Adrenal gland (tissue), 9 donors: ENCODE measurements at regions not wholly inside any gene's neighbourhood (a gene's known extent, or its start where the extent isn't known, plus 50 kb on each side); places are given as distances from the start of the nearest gene placed in this dataset.
A peak's percentile ranks its signal among the peaks of the same experiment; 100 is the strongest.

Experiments
- DNase-seq, 7 donors: peaks; one replicate each; pipeline ENCODE4 v3.0.0-alpha.2; 2019 to 2020
- H3K27ac ChIP-seq, 5 donors: fragments of 200-600 bp; sonication (generic) in 4 of 5; 1 replicate in 3 of 5; 2 replicates in 2 of 5; pipeline versions ENCODE4 v1.5.1 to v1.8.0; 2016 to 2020; ENCODE audit warnings: mild to moderate bottlenecking in 1 of 5
- H3K27me3 ChIP-seq: fragments of 200-600 bp; 2 replicates; pipeline ENCODE4 v1.8.0; 2021
- H3K36me3 ChIP-seq, 2 donors: fragments of 200-600 bp; replicated peaks in 1 of 2; 1 replicate in 1 of 2; 2 replicates in 1 of 2; pipeline versions ENCODE4 v1.5.1 to v1.8.0; 2018 to 2022
- H3K4me1 ChIP-seq, 2 donors: fragments of 200-600 bp; replicated peaks in 1 of 2; 1 replicate in 1 of 2; 2 replicates in 1 of 2; pipeline versions ENCODE4 v1.5.1 to v1.8.0; 2018 to 2021
- H3K4me3 ChIP-seq, 4 donors: fragments of 200-600 bp; sonication (generic) in 3 of 4; one replicate each; pipeline ENCODE4 v1.5.1; 2016 to 2018
- H3K9me3 ChIP-seq, 3 donors: fragments of 200-600 bp; sonication (generic) in 1 of 3; replicated peaks in 1 of 3; 1 replicate in 2 of 3; 2 replicates in 1 of 3; pipeline versions ENCODE4 v1.5.1 to v1.8.0; 2016 to 2021
- POLR2A ChIP-seq, 2 donors: fragments of 450-650 bp; IDR thresholded peaks; one replicate each; pipeline ENCODE4 v1.6.1; 2017; ENCODE audit warnings: antibody characterized with exemption in 2 of 2, mild to moderate bottlenecking in 2 of 2, moderate library complexity in 1 of 2
- WGBS, 4 donors: extraction: QIAGEN DNeasy Blood & Tissue Kit in 2 of 4; methylation state at CpG; one replicate each; pipeline versions ENCODE4 v1.1.5 to v1.1.7; 2013 to 2017; 5-methylcytosine and 5-hydroxymethylcytosine counted together
- intact Hi-C, 2 donors: fragments of 100-400 bp; cut with DNase I; formaldehyde crosslinking; loops; one replicate each; pipeline versions ENCODE4 v1.14.1 to v1.15.0; 2022 to 2023
- TF ChIP-seq, protein P1 (sequence below), 6 experiments: fragments of 450-650 bp in 4 of 6; fragments of 200-600 bp in 2 of 6; sonication (generic) in 1 of 6; IDR thresholded peaks; 1 replicate in 5 of 6; 2 replicates in 1 of 6; pipeline versions ENCODE4 v1.5.1 to v1.8.0; 2016 to 2021; ENCODE audit warnings: antibody characterized with exemption in 6 of 6, mild to moderate bottlenecking in 2 of 6, moderate library complexity in 1 of 6
- donor health status: healthy with polysubstance abuse.
- donor health status: Bipolar disorder and iron deficiency.
- donor health status: DM: yes; HTN: yes; CAD: no.
- donor health status: DM: no; HTN: no; CAD: no.
- donor health status: DM: no; HTN: no; CAD: no.

DNA sequence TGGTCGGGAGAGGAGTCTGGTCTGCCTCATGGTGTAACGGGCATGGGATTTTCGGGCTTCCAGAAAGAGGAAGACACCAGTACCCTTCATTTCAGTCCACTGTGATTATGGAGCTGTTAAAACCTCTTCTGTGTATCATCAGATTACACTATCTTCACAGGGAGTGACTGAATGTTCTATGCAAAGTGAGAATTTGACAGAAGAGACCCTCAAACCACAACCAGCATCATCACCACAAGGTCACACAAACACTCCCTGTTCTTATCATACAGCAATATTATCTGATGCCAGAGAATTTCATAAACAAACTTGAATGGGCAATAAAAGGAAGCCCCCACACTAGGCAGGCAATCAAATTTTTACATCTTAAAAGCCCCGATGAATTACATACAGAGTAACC lies 164.2 kb downstream of the PDGFRA start:
- WGBS, 4 donors, result 83 to 90% (median 87%) methylated on average over 4 of the region's 4 CpGs
- intact Hi-C loops, result no loop called here

DNA sequence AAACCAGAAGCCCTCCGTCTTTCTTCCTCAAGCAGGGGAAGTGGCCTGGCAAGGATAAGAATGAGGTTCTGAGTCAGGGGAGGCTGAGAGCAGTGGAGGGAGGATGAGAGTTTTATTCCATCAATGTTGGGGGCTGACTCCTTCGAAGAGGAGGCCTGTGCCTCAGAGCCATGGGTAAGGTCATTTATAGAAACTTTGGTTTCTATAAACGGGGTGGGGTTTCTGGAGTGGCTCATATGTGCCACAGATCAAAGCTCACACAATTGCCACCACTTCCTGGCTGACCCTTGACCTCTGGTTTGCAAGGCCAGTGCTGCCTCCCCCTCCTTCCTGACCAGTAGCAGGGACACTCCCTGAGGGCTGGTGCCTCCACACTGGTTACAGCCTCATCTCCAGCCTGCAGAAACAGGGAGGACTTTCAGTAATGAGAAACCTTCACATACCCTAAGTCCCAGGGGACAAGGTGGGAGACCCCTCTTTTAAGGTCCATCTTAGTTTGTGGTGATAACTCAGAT lies 166.0 kb downstream of the PDGFRA start:
- Histone ChIP-seq H3K4me3 (no peak overlapping the region), H3K36me3 (no peaks in the 10 kb centered on the region), H3K27ac (no peak overlapping the region), H3K4me1 (no peaks in the 10 kb centered on the region), H3K27me3 (no peaks in the 10 kb centered on the region), H3K9me3 (no peaks in the 10 kb centered on the region)
- intact Hi-C loops, result no loop called here
- WGBS, 4 donors, result 78 to 90% (median 84%) methylated on average over 3 of the region's 3 CpGs
- TF ChIP-seq, protein P1, sequence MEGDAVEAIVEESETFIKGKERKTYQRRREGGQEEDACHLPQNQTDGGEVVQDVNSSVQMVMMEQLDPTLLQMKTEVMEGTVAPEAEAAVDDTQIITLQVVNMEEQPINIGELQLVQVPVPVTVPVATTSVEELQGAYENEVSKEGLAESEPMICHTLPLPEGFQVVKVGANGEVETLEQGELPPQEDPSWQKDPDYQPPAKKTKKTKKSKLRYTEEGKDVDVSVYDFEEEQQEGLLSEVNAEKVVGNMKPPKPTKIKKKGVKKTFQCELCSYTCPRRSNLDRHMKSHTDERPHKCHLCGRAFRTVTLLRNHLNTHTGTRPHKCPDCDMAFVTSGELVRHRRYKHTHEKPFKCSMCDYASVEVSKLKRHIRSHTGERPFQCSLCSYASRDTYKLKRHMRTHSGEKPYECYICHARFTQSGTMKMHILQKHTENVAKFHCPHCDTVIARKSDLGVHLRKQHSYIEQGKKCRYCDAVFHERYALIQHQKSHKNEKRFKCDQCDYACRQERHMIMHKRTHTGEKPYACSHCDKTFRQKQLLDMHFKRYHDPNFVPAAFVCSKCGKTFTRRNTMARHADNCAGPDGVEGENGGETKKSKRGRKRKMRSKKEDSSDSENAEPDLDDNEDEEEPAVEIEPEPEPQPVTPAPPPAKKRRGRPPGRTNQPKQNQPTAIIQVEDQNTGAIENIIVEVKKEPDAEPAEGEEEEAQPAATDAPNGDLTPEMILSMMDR (IDR thresholded peaks at IDR 0.05), result no peak
- no peak for TF ChIP-seq POLR2A (IDR thresholded peaks at IDR 0.05)
- DNase-seq, result no peak

More for the DNA sequence above, 164.2 kb downstream of the PDGFRA start:
- no peaks in the 10 kb centered on the region for H3K4me1 ChIP-seq
- no peaks in the 10 kb centered on the region for H3K36me3 ChIP-seq
- TF ChIP-seq, protein P1 (IDR thresholded peaks at IDR 0.05), result no peak
- TF ChIP-seq POLR2A (IDR thresholded peaks at IDR 0.05), result no peak
- no peaks in the 10 kb centered on the region for H3K27me3 ChIP-seq
- H3K4me3 ChIP-seq, result no peak overlapping the region
- no peak for DNase-seq
- no peak overlapping the region for H3K27ac ChIP-seq
- H3K9me3 ChIP-seq, result no peaks in the 10 kb centered on the region

DNA sequence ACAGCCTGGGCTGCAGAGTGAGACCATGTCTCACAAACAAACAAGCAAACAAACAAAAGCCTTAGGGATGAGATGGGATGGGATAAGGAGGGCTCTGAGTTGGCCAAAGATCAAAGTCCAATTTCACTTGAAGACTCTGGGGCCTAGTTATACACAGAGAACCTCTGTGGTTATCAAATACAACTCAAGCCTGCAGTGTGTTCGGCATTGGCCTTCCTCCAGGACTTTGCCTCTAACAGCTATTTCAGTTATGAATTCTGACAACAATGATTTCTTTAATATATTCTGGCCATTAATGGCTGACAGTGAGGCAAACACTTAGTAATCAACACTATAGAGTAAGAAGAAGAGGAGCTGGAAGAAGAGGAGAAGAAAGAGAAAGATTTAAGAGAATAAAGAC lies 171.1 kb downstream of the PDGFRA start:
- no peaks in the 10 kb centered on the region for H3K27me3 ChIP-seq
- H3K36me3 ChIP-seq, result no peaks in the 10 kb centered on the region
- H3K27ac ChIP-seq, result no peak overlapping the region
- H3K9me3 ChIP-seq, result no peaks in the 10 kb centered on the region
- DNase-seq, result no peak
- H3K4me3 ChIP-seq, result no peak overlapping the region
- no peaks in the 10 kb centered on the region for H3K4me1 ChIP-seq
- TF ChIP-seq, protein P1 (IDR thresholded peaks at IDR 0.05), result no peak
- no peak for TF ChIP-seq POLR2A (IDR thresholded peaks at IDR 0.05)
- intact Hi-C loops, result no loop called here
- 76 to 94% (median 89%) methylated on average over 1 of the region's 1 CpG for WGBS, 4 donors

DNA sequence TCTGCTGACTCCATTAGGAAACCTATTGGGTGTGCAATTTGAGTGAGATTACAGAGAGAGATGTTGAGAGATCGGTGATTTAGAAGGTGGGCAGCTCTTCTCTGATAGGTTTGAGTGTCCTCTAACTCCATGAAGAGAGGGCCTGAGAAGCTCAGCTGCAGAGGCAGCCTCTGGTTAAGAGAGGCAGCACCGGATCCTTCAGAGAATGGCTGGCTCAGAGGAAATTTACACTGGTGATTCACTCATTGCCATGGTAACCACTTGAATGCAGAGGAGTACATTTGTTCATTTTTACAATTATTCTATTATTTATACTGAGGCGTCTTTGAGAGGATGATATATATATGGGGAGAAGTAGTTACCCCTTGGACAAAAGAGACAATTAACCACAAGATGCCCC lies 171.7 kb downstream of the PDGFRA start:
- TF ChIP-seq, protein P1 (IDR thresholded peaks at IDR 0.05), result no peak
- no peak for TF ChIP-seq POLR2A (IDR thresholded peaks at IDR 0.05)
- Histone ChIP-seq H3K27ac (no peak overlapping the region), H3K27me3 (no peaks in the 10 kb centered on the region), H3K9me3 (no peaks in the 10 kb centered on the region), H3K4me1 (no peaks in the 10 kb centered on the region), H3K36me3 (no peaks in the 10 kb centered on the region), H3K4me3 (no peak overlapping the region)
- WGBS, 4 donors, result 43 to 61% (median 57%) methylated on average over 3 of the region's 3 CpGs
- peak in 2 of 7 donors; percentile 7 to 25 for DNase-seq
- intact Hi-C loops, result no loop called here
